Calu3 (cell line): ENCODE measurements at regions not wholly inside any gene's neighbourhood (a gene's known extent, or its start where the extent isn't known, plus 50 kb on each side); places are given as distances from the start of the nearest gene placed in this dataset.

Experiments used
- BruUV-seq: library from RNA; stranded (reverse); fragments of 400-500 nt; replicated peaks from 2 replicates; lab custom pipeline; 2021; lab: Mats Ljungman, UMichigan
- CTCF ChIA-PET: fragments of 300-600 bp; sonication (Branson Sonifier 250); formaldehyde crosslinking; loops from one replicate; lab custom pipeline; 2022; ENCODE audit warnings: antibody characterized with exemption; lab: Charles Lee
- DNase-seq: peaks from one replicate; pipeline ENCODE4 v3.0.0; 2022
- H3K27ac Mint-ChIP-seq: one replicate; pipeline ENCODE4 v1.8.0; 2022; ENCODE audit warnings: mixed read lengths; ENCODE audit not compliant: unreplicated experiment
- H3K27me3 Mint-ChIP-seq: one replicate; pipeline ENCODE4 v1.8.0; 2022; ENCODE audit warnings: mixed read lengths; ENCODE audit not compliant: unreplicated experiment
- H3K36me3 Mint-ChIP-seq: one replicate; pipeline ENCODE4 v1.8.0; 2022; ENCODE audit warnings: mild to moderate bottlenecking, moderate library complexity, mixed read lengths; ENCODE audit not compliant: insufficient read depth, unreplicated experiment
- H3K4me1 Mint-ChIP-seq: one replicate; pipeline ENCODE4 v1.8.0; 2022; ENCODE audit warnings: mild to moderate bottlenecking, low read depth, mixed read lengths; ENCODE audit not compliant: unreplicated experiment
- H3K4me3 Mint-ChIP-seq: one replicate; pipeline ENCODE4 v1.8.0; 2022; ENCODE audit warnings: mild to moderate bottlenecking, low read depth, moderate library complexity, mixed read lengths; ENCODE audit not compliant: unreplicated experiment
- H3K9me3 Mint-ChIP-seq: one replicate; pipeline ENCODE4 v1.8.0; 2022; ENCODE audit warnings: low read depth, mixed read lengths; ENCODE audit not compliant: unreplicated experiment
- intact Hi-C: fragments of 100-400 bp; cut with micrococcal nuclease; formaldehyde crosslinking; loops from one replicate; pipeline ENCODE4 v1.10.0; 2022; ENCODE audit not compliant: unreplicated experiment
- TF ChIP-seq, protein P1 (sequence below): fragments of 200-600 bp; IDR thresholded peaks from one replicate; pipeline ENCODE4 v1.8.0; 2022; ENCODE audit warnings: antibody characterized with exemption; ENCODE audit not compliant: unreplicated experiment

DNA sequence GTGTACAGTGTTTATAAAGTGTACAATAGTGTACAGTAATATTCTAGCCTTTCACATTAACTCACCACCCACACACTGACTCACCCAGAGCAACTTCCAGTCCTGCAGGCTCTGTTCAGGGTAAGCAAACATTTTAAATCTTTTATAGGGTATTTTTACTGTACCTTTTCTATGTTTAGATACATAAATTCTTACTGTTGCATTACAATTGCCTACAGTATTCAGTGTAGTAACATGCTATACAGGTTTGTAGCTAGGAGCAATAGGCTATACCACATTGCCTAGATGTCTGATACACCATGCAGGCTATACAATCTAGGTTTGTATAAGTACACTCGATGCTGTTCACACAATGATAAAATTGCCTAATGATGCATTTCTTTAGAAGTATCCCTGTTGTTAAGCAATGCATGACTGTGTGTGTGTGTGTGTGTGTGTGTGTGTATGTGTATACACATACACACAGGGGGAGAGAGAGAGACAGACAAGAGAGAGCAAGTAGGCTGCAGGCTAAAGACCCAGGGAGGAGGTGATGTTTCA is 72.5 kb upstream of the PRR23C start:
- Mint-ChIP-seq H3K27me3 (no peaks in the 10 kb centered on the region), H3K9me3 (no peaks in the 10 kb centered on the region), H3K4me1 (peaks cover 21% of the 10 kb centered on the region), H3K36me3 (peaks cover 8% of the 10 kb centered on the region), H3K4me3 (no peak overlapping the region), H3K27ac (no peak overlapping the region)
- intact Hi-C loops, result no loop called here
- CTCF ChIA-PET, result no interaction called here
- no TSS peak for BruUV-seq
- TF ChIP-seq, protein P1, sequence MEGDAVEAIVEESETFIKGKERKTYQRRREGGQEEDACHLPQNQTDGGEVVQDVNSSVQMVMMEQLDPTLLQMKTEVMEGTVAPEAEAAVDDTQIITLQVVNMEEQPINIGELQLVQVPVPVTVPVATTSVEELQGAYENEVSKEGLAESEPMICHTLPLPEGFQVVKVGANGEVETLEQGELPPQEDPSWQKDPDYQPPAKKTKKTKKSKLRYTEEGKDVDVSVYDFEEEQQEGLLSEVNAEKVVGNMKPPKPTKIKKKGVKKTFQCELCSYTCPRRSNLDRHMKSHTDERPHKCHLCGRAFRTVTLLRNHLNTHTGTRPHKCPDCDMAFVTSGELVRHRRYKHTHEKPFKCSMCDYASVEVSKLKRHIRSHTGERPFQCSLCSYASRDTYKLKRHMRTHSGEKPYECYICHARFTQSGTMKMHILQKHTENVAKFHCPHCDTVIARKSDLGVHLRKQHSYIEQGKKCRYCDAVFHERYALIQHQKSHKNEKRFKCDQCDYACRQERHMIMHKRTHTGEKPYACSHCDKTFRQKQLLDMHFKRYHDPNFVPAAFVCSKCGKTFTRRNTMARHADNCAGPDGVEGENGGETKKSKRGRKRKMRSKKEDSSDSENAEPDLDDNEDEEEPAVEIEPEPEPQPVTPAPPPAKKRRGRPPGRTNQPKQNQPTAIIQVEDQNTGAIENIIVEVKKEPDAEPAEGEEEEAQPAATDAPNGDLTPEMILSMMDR, result no peak
- DNase-seq, result no peak

DNA sequence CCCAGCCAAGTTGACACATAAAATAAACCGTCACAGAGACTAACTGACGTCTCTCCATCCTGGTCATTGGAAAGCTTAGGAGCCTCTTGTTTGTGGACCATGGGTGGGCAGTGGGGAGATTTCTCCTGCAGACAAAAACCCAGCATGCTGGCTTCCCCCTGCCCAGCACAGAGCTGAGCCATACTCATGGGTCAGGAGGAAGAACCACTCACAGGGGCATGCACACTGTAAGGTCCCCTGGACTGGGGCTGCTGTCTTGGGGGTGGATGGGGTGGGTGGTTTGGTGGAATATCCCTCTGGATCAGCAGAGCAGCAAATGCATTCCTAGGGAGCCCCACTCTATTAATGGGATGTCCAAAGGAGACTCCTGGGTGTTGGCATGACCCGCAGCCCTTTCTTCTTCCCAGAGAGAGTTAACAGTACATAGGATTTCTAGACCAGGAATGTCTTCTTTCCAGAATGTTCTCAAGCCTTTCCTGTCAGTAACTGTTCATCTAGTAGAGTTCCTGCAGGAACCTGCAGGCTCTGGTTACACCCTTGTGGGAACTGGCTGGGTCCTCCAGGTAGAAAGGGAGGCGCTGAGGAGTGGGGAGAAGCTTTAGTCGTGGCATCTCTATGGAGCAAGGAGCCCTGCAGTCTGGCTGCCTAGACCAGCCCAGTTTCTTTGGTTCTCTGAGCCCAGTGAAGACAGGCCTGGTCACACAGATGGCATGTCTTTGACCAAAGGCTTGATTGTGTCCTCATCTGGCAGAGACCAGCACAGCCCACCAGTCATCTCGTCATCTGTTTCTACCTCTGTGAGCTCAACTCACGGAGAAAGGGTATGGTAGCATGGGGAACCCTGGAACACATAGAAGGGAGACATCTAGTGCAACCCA is 73.4 kb upstream of the PRR23C start:
- CTCF ChIA-PET, result no interaction called here
- BruUV-seq, result no TSS peak
- H3K27me3 Mint-ChIP-seq, result no peaks in the 10 kb centered on the region
- H3K9me3 Mint-ChIP-seq, result no peaks in the 10 kb centered on the region
- TF ChIP-seq, protein P1, result no peak
- no peak overlapping the region for H3K4me3 Mint-ChIP-seq
- peaks cover 7% of the 10 kb centered on the region for H3K36me3 Mint-ChIP-seq
- no peak overlapping the region for H3K27ac Mint-ChIP-seq
- no peak for DNase-seq
- H3K4me1 Mint-ChIP-seq, result peaks cover 21% of the 10 kb centered on the region
- intact Hi-C loops, result no loop called here

DNA sequence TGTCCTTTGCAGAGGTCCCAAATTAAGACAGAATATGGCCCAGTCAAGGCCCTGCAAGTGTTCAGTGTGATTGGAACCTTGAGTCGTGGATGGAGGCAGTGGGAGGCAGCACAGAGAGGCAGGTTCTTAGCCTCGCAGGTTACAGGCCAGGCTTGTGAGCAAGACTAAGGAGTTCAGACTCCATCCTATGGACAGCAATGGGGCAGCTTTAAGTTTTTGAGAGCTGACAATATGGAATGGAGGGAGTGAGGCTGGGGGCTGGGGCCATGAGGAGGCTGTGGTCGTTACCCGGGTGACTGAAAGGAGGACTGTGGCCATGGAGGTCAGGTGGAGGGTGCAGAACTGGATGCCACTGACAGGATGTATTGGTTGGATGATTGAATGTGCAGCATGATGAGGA is 74.1 kb upstream of the PRR23C start:
- Mint-ChIP-seq H3K27me3 (no peaks in the 10 kb centered on the region), H3K4me1 (peaks cover 21% of the 10 kb centered on the region), H3K9me3 (no peaks in the 10 kb centered on the region), H3K36me3 (no peaks in the 10 kb centered on the region), H3K4me3 (no peak overlapping the region), H3K27ac (no peak overlapping the region)
- DNase-seq, result no peak
- intact Hi-C loops, result no loop called here
- BruUV-seq, result no TSS peak
- TF ChIP-seq, protein P1, result no peak
- CTCF ChIA-PET, result no interaction called here

DNA sequence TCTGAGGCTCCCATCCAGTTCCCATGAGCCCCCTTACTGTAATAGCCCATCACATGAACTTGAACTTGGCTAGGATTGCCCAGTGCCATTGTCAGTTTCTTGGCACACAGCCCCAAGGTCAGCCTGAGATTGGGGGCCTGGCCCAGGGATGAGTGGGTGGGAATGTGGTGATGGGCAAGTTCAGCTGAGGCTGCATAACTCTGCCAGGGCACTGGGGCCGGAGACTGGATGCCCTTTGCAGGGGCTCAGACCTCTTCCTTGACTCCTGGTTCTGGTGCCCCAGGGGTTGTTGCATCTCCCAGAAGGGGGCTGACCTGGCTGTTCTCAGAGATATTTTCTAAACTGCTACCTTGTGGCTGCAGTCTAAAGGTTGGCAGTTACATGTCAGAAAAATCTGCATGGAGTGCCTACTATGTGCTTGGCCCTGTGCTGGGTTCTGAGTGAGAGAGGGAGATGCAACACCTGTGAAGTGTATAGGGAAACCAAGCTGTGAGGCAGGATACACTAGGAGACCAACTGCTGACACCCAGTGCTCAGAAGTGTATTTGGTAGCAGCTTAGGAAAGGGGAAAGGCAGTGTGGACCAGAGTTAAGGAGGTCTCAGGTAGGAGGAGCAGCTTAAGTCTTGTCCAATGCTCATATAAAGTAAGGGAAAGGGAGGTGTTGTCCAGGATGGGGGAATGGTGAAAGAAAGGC is 74.8 kb upstream of the PRR23C start:
- no TSS peak for BruUV-seq
- no peaks in the 10 kb centered on the region for H3K36me3 Mint-ChIP-seq
- H3K9me3 Mint-ChIP-seq, result no peaks in the 10 kb centered on the region
- CTCF ChIA-PET, result interaction anchor here (0.9 kb wide), 1 partner anchor 183 kb away, joined by 3 read pairs; no protein-coding TSS in a partner anchor
- H3K4me1 Mint-ChIP-seq, result peaks cover 21% of the 10 kb centered on the region
- intact Hi-C loops, result no loop called here
- H3K27me3 Mint-ChIP-seq, result no peaks in the 10 kb centered on the region
- TF ChIP-seq, protein P1, result no peak
- H3K27ac Mint-ChIP-seq, result no peak overlapping the region
- no peak overlapping the region for H3K4me3 Mint-ChIP-seq
- no peak for DNase-seq
